Transverse colon (tissue), 4 donors: ENCODE measurements at regions not wholly inside any gene's neighbourhood (a gene's known extent, or its start where the extent isn't known, plus 50 kb on each side); places are given as distances from the start of the nearest gene placed in this dataset.

ENCODE experiments used
- CTCF ChIP-seq, 5 experiments: fragments of 200-600 bp in 3 of 5; fragments of 450-650 bp in 2 of 5; sonication (generic) in 3 of 5; IDR thresholded peaks; 1 replicate in 2 of 5; 2 replicates in 3 of 5; pipeline ENCODE4 v1.5.1; 2016 to 2017; ENCODE audit warnings: antibody characterized with exemption in 5 of 5, inconsistent platforms in 3 of 5, mild to moderate bottlenecking in 2 of 5, moderate library complexity in 1 of 5
- EP300 ChIP-seq: sonication (generic); formaldehyde crosslinking; IDR thresholded peaks from one replicate; pipeline ENCODE4 v1.6.1; 2017; ENCODE audit warnings: antibody characterized with exemption, low read depth
- POLR2A ChIP-seq: fragments of 450-650 bp; IDR thresholded peaks from one replicate; pipeline ENCODE4 v1.6.1; 2016; ENCODE audit warnings: antibody characterized with exemption, mild to moderate bottlenecking, moderate library complexity
- POLR2AphosphoS5 ChIP-seq, 3 donors: sonication (generic); formaldehyde crosslinking; IDR thresholded peaks; one replicate each; pipeline ENCODE4 v1.6.1; 2016; ENCODE audit warnings: antibody characterized with exemption in 3 of 3

- TF ChIP-seq CTCF (IDR thresholded peaks at IDR 0.05) (no peak), EP300 (no peak), POLR2A (no peak), POLR2AphosphoS5 (IDR thresholded peaks at IDR 0.05) (no peak)
Observed at GRCh38 chr18:66393463-66393862, 210.4 kb downstream of the CDH19 start.
